GM18502 (cell line): ENCODE measurements at regions not wholly inside any gene's neighbourhood (a gene's known extent, or its start where the extent isn't known, plus 50 kb on each side); places are given as distances from the start of the nearest gene placed in this dataset.
A peak's percentile ranks its signal among the peaks of the same experiment; 100 is the strongest.
"Not testable (repeated sequence)": the region's sequence is repeated elsewhere in the genome, so short reads cannot be mapped to it uniquely, and the experiment has no call there.

Experiments used
- ATAC-seq: cut with Tn5 transposase; IDR thresholded peaks from one replicate; pipeline ENCODE4 v1.9.1; 2021; ENCODE audit warnings: mild to moderate bottlenecking; ENCODE audit not compliant: unreplicated experiment, poor library complexity

DNA sequence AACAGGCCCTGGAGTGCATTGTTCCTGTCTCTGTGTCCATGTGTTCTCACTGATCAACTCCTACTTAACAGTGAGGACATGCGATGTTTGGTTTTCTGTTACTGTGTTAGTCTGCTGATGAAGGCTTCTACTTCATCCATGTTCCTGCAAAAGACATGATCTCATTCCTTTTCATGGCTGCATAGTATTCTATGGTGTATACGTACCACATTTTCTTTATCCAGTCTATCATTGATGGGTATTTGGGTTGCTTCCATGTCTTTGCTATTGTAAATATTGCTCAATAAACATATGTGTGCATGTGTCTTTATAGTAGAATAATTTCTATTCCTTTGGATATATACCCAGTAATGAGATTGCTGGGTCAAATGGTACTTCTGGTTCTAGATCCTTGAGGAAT, 537.7 kb upstream of the FSHR start:
- not testable (repeated sequence) for ATAC-seq

DNA sequence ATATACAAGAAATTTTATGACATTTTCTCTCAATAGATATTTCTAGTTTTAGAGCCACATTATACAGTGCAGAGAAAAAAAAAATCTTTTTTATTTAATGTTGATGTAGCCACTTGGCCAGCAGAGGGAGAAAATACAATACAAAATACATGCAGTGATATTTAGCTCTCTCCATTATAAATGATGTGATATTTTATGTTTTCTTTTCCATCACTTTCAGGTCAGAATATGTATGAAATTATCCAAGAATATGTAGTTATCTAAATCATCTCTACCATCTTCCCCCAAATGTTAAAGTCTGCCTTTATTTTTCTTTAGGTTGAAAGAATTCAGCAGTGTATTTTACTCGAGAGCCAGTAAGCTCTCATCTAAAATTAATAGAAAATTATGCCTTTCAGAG, 533.6 kb upstream of the FSHR start:
- no peak for ATAC-seq

GRCh38 chr2:49686897-49687442, 532.7 kb upstream of the FSHR start:
- ATAC-seq: no peak

- no peak for ATAC-seq
These were observed 532.0 kb upstream of the FSHR start for GRCh38 chr2:49686291-49686690.

- ATAC-seq: no peak
These were observed 522.9 kb upstream of the FSHR start for GRCh38 chr2:49677227-49677626.

GRCh38 chr2:49664827-49665226, 510.5 kb upstream of the FSHR start:
- no peak for ATAC-seq

GRCh38 chr2:49661809-49662208, 507.5 kb upstream of the FSHR start:
- no peak for ATAC-seq

- no peak for ATAC-seq
These were observed 502.5 kb upstream of the FSHR start for GRCh38 chr2:49656853-49657252.

DNA sequence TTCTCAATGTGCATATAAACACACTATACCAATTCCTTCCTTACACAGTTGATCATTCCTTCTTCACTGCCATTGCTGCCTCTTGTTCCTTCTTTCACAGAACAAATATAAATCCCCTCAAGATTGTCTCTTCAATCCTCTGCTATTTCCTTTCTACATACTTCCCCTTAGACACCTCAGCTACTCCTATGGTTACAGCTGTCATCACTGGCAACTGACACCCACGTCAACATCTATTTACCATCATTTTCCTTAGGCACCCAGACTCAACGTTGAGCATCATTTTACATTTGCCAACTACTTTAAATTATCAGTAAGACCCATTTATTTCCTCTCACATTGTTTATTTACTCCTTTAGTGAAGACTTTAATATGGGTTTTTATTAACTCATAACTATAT, 488.8 kb upstream of the FSHR start:
- no peak for ATAC-seq

DNA sequence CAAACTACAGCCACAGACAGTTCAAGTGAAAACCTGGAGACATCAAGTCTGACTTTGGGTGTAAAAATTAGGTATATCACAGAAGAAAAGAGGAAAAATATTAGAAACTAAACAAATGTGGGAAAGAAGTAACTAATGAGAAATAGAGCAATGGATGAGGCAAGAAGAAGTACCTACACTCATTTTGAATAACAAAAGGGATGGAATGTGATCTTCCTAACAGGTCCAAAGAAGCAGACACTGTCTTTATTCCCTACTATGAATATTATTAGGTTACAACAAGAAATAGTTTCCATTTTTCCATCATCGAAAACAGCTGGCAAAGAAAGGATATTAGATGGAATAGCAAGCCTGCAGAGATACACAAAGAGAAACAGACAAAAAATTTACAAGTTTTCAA, 486.3 kb upstream of the FSHR start:
- no peak for ATAC-seq

GRCh38 chr2:49621016-49621415, 466.7 kb upstream of the FSHR start:
- ATAC-seq: no peak

DNA sequence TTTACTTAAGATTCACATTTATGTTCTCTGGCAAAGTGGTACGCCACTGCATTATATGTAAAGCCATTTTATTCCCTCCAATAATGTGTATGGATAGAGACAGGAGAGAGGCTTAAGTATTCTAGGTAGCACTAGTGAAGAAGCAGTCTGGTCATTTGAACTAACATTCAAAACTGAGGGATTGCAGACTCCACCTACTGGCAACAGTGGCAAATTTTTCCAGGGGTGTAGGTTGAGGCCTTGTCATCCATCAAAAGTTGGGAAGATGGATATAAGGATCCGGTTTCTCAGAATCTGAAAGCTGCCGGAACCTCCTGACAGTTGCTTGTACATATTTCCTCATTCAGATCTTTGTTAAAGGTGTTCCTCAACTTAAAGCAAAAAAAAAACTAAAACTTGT, 465.5 kb upstream of the FSHR start:
- ATAC-seq: no peak

DNA sequence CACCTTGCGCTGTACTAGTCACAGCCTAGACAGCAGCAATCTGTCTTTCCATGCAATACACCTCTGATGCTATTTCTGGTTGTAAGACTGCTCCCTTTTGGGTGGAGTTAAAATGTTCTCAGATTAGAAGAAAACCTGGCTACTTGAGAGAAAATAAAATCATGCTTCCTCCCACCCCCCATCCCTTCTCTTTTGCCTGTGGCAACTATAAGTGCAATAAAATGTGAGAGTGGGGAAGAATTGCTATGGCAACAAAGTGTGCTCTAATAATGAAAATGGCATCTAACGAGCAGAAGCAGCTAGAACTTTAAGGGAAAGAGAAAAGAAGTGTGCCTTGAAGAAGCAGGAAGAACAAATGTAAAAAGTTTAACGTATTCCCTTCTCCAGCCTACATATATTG, 464.2 kb upstream of the FSHR start:
- no peak for ATAC-seq

DNA sequence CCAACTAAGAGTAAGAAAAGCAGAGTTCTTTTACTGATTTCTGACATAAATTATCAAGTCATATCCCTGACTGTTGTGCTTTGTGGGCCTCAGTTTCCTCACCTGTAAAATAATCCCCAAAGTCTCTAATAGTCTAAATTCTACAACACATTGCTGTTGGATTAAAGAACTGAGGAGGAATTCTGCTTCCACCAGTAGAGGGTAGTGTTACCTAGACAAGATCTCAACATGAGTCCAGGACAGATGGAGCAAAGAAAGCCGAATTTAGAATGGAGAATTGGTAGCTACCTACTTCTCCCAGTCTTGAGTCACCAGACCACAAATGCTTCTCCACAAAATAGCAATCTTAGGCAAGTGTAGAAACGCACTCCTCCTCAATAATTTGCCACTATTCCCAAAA, 462.5 kb upstream of the FSHR start:
- ATAC-seq: peak; percentile 61

- ATAC-seq: not testable (repeated sequence)
These were observed 457.5 kb upstream of the FSHR start for GRCh38 chr2:49611796-49612195.

DNA sequence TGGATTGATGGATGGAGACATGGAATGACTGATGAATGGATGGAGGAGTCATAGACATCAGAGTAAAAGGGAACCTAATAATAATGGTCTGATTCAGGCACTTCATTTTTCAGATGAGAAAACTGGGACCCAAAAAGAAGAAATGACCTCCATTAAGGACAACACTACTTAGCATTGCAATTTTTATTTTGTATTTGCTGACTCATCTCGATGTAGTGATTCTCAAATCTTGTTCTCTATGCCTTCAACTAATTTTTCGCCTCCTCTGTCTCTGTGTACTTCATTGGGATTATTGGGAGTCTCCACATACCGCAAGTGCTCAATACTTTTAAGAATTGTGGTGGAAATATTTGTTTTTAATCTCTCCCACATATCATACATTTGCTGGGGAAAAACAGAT, 446.2 kb upstream of the FSHR start:
- no peak for ATAC-seq

DNA sequence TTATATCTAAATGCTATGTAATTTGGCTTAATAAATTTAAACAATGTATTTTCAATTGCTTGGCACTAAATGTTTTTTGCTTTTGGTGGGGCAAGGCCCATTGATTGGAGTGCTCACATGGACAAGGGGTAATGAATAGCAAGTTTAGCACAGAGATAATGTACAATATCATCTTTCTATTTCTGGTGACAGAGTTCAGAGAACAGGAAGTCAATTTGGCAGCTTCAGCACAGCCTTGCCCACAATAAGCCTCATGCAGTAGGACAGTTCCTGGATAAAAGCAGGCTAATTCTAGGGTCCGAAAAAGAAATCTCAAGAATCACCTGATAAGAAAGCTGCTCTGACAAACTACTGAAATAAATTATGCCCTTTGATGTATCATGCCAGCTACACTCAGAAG, 443.9 kb upstream of the FSHR start:
- ATAC-seq: no peak

DNA sequence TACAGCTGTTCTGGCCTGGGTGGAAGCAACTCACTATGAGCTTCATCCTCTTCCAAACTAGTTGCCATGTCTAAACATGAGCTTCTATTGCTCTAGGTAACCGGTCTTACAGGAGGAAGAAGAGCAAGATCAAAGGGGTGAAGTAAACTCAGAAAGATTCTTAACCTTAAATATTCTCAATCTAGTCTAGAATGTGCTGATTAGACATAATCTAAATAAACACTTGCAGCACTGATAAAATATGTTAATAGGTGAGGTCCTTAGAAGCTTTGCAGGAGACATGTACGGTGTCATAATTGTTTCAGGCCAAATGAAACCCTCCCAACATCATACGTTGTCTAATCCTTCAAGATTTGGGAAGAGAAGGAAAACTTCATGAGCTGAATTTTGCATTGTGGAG, 431.6 kb upstream of the FSHR start:
- no peak for ATAC-seq

DNA sequence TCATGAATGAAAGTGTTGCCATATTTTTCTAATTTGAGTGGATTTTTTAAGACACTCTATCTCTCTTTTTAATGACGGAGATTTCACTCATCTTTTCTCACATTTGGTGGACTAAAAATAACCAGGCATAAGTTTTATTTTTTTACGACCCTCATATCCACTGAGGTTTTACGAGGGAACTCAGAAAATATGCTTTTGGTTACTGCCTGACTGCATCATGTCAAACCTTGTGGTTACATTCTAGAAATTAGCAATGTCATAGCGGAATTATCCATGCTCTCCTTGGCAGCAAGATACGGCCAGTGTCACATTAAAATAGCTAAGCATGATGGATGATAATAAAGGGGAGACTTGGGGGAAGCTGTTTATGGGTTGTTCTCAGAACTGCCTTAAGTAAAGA, 428.6 kb upstream of the FSHR start:
- ATAC-seq: no peak

DNA sequence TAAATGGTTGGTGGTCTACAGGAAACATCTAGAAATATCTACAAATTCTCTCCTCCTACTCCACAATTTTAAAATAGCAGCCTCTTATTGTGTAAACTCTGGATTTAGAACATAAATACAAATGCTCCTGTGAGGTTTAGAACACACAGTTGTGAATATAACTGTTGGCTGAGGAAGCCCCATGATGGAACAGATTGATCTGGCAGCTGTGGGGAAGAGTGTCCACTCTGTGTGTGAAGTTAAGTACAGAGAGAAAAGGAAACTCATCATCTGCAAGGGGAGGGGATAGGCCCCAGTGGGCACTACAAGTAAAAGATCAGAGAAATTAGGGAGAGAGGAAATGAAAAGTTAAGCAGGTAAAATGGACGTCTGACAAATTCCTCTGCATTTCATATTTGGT, 422.7 kb upstream of the FSHR start:
- no peak for ATAC-seq

- no peak for ATAC-seq
These were observed 414.9 kb upstream of the FSHR start for GRCh38 chr2:49569176-49569575.

DNA sequence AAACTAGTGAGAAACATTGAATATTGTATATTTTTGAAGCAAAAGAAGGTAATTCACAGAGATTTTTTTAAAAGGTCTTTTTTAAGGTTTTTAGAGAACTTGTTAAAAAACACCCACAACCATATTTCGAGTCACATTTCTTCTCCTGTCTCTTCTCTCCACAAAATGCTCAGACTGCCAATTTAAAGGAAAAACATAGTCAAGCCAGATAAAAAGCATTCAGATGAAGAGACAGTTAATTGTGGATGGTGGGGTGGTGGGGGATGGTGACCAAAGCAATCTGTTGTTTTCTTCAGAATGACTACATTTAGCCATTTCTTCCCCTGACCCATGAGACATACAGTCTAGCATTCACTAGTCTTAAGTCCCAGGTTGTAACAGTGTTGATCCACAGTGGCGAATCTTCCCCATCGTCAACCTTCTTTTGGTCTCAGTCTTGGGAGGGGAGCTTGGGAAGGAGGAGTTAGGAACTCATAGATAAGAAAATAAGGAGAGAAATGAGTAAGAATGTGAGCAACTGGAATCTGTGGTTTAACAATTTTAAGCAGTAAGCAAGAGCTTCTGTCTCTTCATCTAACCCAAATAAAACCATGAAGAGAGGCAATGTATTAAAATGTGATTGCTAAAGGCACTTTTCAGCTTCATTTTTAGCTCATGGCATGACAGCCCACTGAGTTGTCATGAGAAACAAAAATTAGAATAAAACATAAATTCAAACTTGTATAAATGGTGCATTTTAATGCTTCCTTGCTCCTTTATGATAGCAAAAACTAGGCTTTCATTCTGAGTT, 413.7 kb upstream of the FSHR start:
- no peak for ATAC-seq
